ENCODE measurements at regions not wholly inside any gene's neighbourhood (a gene's known extent, or its start where the extent isn't known, plus 50 kb on each side); places are given as distances from the start of the nearest gene placed in this dataset.

DNA sequence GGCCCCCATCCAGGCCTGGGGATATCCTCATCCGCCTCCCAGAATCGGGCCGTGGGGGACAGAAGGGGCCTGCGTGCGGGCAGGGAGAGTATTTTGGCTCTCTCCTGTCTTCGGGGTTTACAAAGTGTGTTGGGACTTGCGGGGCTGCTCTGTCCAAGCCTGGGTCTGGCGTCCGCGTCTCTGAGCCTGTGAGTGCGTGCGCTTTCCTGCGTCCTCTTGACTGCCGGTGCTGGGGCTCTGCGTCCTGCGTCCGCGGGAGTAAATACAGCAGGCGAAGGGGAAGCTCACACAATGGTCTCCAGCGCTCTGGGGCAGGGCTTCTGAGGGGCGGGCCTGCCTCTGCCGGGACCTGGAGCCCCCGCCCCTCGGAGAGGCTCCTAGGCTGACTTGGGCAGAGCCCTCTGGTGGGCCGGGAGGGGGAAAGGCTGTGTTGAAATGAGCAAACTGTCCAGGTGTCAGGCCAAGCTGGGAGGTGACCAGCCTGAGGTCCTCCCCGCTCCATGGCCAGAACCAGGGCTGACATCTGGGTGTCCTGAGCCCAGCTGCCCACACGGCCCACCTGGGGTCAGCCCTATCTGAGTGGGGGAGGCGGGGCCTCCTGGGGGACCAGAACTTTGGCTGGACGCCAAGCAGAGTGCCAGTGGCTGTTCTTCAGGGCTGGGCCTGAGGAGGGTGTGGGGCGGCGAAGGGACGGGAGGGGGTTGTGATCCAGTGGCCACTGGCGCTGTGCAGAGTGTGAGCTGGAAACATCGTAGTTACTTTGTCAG is 233.6 kb downstream of the SEC14L1 start:
- FAIRE-seq (no peak), DNase-seq (ENCODE audit: extremely low spot score, insufficient read length, low read depth) (no peak)

GRCh38 chr17:77375108-77375916 is 234.5 kb downstream of the SEC14L1 start:
- FAIRE-seq (no peak), DNase-seq (ENCODE audit: extremely low spot score, insufficient read length, low read depth) (no peak)

DNA sequence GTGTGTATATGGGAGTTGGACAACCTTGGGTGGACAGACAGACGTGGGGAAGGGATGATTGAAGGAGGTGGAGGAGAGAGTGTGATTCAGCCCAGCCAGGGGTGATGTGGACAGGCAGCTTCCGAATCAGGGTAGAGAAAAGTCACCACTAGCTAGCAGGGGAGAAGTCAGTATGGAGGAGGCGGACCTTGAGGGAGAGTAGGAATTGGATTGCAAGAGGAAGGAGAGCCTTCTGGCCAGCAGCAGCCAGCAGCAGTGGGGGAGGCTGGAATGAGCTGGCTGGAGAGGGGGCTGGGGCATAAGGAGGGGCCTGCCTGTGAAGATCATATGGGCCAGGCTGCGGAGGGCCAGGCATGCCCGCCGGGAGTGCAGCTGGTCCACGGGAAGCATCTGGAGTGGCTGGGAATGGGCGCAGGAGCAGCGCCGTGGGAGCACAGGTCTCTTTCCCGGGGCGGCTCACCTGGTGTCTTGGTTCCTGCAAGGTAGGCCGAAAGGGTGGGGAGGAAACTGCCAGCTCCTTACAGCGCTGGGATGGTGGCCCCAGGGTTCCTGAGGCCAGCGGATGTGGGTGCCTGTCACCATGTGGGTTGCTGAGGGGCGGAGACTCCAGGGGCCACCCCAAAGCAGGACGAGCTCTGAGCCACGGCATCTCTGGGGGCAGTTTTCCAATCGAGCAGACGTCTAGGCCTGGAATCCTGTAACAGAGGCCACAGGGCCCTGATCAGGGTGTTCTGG is 235.3 kb downstream of the SEC14L1 start:
- DNase-seq (ENCODE audit: extremely low spot score, insufficient read length, low read depth) (no peak), FAIRE-seq (no peak)

GRCh38 chr17:77376795-77377709 is 236.3 kb downstream of the SEC14L1 start:
- no peak for FAIRE-seq
- no peak for DNase-seq (ENCODE audit: extremely low spot score, insufficient read length, low read depth)

- no peak for FAIRE-seq
- DNase-seq (ENCODE audit: extremely low spot score, insufficient read length, low read depth) = no peak
Observed at GRCh38 chr17:77377710-77378235, 237.0 kb downstream of the SEC14L1 start.

GRCh38 chr17:77378318-77379064 is 237.7 kb downstream of the SEC14L1 start:
- DNase-seq (ENCODE audit: extremely low spot score, insufficient read length, low read depth) (no peak), FAIRE-seq (no peak)

DNA sequence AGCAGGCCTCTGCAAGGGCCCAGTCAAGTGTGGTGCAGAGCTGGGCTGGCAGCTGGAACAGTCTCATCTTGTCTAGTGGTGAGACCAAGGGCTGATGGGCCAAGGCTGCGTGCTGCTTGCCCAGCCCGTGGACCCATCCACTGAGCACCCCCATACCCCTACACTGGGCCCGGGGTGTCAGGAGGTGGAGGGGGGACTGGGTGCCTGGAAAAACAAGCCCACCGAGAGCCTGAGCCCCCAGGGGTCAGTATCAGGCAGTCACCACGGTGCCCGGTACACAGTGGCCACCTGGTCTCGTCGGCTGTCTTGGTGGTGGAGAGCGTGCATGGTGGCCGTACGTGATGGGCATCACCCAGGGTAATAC is 238.3 kb downstream of the SEC14L1 start:
- no peak for DNase-seq (ENCODE audit: extremely low spot score, insufficient read length, low read depth)
- no peak for FAIRE-seq

- DNase-seq (ENCODE audit: extremely low spot score, insufficient read length, low read depth) = no peak
- no peak for FAIRE-seq
Observed at GRCh38 chr17:77379832-77380231, 239.1 kb downstream of the SEC14L1 start.

- FAIRE-seq (no peak), DNase-seq (ENCODE audit: extremely low spot score, insufficient read length, low read depth) (no peak)
Observed at GRCh38 chr17:77380395-77381184, 239.8 kb downstream of the SEC14L1 start.

DNA sequence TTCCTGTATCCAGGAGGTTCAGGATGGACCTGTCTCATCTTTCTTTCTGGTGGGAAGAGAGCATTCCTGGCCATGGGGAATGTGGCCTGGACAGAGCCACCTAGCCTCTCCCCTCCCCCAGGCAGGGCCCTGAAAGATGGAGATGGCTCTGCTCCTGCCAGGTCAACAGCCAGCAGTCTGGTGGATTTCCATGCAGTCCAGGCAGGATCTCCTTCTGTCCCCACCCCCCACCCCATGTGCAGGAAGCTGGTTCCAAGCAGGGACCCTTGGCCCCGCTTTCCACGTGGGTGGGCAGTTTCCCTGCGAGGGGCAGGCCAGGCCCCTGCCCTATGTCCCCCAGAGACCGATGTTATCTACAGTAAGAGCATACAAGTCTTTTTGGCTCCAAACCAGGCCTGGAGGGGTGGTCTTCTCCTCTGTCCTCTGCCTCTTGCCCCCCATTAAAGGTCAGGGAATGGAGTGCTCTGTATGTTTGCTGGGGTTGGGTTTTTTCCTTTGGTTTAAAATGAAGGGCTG is 240.5 kb downstream of the SEC14L1 start:
- no peak for DNase-seq (ENCODE audit: extremely low spot score, insufficient read length, low read depth)
- FAIRE-seq = no peak

DNA sequence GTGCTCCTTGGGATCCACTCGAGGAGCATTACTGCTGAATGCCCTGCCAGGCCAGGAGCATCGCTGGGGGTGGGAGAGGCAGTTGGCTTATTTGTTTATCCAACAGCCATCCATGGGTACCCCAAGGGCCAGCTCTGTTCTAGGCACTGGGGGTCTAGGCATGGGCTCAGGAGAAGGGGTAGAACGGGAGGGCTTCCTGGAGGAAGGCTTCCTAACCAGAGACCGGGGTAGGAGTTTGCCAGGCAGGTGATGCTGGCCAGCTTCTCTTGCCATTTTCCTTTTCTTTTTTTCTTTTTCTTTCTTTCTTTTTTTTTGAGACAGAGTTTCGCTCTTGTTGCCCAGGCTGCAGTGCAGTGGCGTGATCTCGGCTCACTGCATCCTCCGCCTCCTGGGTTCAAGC is 241.0 kb downstream of the SEC14L1 start:
- FAIRE-seq = no peak
- no peak for DNase-seq (ENCODE audit: extremely low spot score, insufficient read length, low read depth)

GRCh38 chr17:77382356-77382911 is 241.7 kb downstream of the SEC14L1 start:
- no peak for FAIRE-seq
- DNase-seq (ENCODE audit: extremely low spot score, insufficient read length, low read depth) = no peak

GRCh38 chr17:77382966-77383612 is 242.3 kb downstream of the SEC14L1 start:
- DNase-seq (ENCODE audit: extremely low spot score, insufficient read length, low read depth) (no peak), FAIRE-seq (no peak)

- no peak for FAIRE-seq
- no peak for DNase-seq (ENCODE audit: extremely low spot score, insufficient read length, low read depth)
Observed at GRCh38 chr17:77383613-77384608, 243.1 kb downstream of the SEC14L1 start.

DNA sequence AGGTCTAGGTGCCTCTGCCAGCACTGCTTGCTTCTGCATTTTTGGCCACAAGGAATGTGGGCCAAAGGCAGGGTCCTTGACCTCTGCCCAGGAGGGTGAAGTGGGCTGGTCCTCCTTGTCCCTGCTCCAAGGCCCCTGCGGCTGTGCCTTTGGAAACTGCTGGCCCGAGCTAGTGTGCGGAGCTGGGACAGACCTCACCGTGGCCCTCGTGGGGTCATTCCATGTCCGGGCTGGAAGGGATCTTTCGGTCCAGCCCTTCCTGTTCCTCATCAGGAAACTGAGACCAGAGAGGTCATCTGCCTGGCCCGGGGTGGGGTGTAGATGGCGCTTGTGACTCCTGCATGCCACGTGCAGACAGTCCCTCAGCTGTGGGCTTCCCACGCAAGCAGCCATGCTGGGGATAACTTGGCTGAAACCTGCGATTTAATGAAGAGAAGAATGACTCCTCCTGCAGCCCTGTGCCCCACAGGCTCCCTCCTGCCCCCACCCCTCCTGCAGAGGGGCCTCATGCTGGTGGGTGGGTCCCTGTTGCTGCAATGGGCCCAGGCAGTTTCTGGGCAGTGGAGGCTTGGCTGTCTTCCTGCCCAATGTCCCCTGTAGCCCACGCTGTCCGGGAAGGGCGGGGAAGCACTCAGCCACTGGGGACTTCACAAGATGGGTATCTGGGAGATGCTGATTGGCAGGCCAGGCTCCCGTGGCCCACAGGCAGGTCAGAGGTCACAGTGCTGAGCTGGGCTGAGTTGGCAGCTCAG is 245.2 kb downstream of the SEC14L1 start:
- no peak for FAIRE-seq

More for the DNA sequence above, 245.2 kb downstream of the SEC14L1 start:
- no peak for DNase-seq (ENCODE audit: extremely low spot score, insufficient read length, low read depth)
